ENCODE measurements at regions not wholly inside any gene's neighbourhood (a gene's known extent, or its start where the extent isn't known, plus 50 kb on each side); places are given as distances from the start of the nearest gene placed in this dataset.

- Histone ChIP-seq H3K27ac (no peak overlapping the region), H3K27me3 (no peaks in the 10 kb centered on the region), H3K9me3 (no peaks in the 10 kb centered on the region), H3K36me3 (no peaks in the 10 kb centered on the region), H3K4me3 (no peak overlapping the region), H3K4me1 (no peaks in the 10 kb centered on the region)
- intact Hi-C loops (cut with DNase I; ENCODE audit: low total_unique reads), result no loop called here
- no peak for TF ChIP-seq CTCF (IDR thresholded peaks at IDR 0.05)
- no peak for DNase-seq
Measured at GRCh38 chr2:30046979-30047378, 99.8 kb upstream of the YPEL5 start.

- H3K36me3 ChIP-seq, result no peaks in the 10 kb centered on the region
- no peak for TF ChIP-seq CTCF (IDR thresholded peaks at IDR 0.05)
- H3K27me3 ChIP-seq, result no peaks in the 10 kb centered on the region
- H3K4me1 ChIP-seq, result no peaks in the 10 kb centered on the region
- no peak for DNase-seq
- intact Hi-C loops (cut with DNase I; ENCODE audit: low total_unique reads), result no loop called here
- no peak overlapping the region for H3K4me3 ChIP-seq
- H3K27ac ChIP-seq, result no peak overlapping the region
- no peaks in the 10 kb centered on the region for H3K9me3 ChIP-seq
Measured at GRCh38 chr2:30048636-30049175, 98.1 kb upstream of the YPEL5 start.

GRCh38 chr2:30055548-30055947 lies 91.3 kb upstream of the YPEL5 start:
- Histone ChIP-seq H3K27ac (no peak overlapping the region), H3K4me3 (no peak overlapping the region), H3K9me3 (no peaks in the 10 kb centered on the region), H3K4me1 (no peaks in the 10 kb centered on the region), H3K27me3 (no peaks in the 10 kb centered on the region), H3K36me3 (no peaks in the 10 kb centered on the region)
- no peak for DNase-seq
- intact Hi-C loops (cut with DNase I; ENCODE audit: low total_unique reads), result no loop called here
- no peak for TF ChIP-seq CTCF (IDR thresholded peaks at IDR 0.05)

GRCh38 chr2:30060562-30060961 lies 86.2 kb upstream of the YPEL5 start:
- no peak for DNase-seq
- TF ChIP-seq CTCF (IDR thresholded peaks at IDR 0.05), result no peak
- Histone ChIP-seq H3K9me3 (peaks cover 0 to 12% (median 0%) of the 10 kb centered on the region in 3 donors), H3K27me3 (no peaks in the 10 kb centered on the region), H3K4me3 (no peak overlapping the region), H3K27ac (no peak overlapping the region), H3K36me3 (no peaks in the 10 kb centered on the region), H3K4me1 (no peaks in the 10 kb centered on the region)
- intact Hi-C loops (cut with DNase I; ENCODE audit: low total_unique reads), result no loop called here

- no peak for DNase-seq
- TF ChIP-seq CTCF (IDR thresholded peaks at IDR 0.05), result no peak
- Histone ChIP-seq H3K4me3 (no peak overlapping the region), H3K27me3 (peaks cover 0 to 16% of the 10 kb centered on the region in 2 donors), H3K27ac (no peak overlapping the region), H3K9me3 (peaks cover 0 to 3% (median under 1%) of the 10 kb centered on the region in 3 donors), H3K4me1 (no peaks in the 10 kb centered on the region), H3K36me3 (no peaks in the 10 kb centered on the region)
- intact Hi-C loops (cut with DNase I; ENCODE audit: low total_unique reads), result no loop called here
Measured at GRCh38 chr2:30068067-30068466, 78.7 kb upstream of the YPEL5 start.
